Gastroesophageal sphincter (tissue), 4 donors: ENCODE measurements at regions not wholly inside any gene's neighbourhood (a gene's known extent, or its start where the extent isn't known, plus 50 kb on each side); places are given as distances from the start of the nearest gene placed in this dataset.
"Not testable (repeated sequence)": the region's sequence is repeated elsewhere in the genome, so short reads cannot be mapped to it uniquely, and the experiment has no call there.

Experiments
- ATAC-seq: fragments of 150-250 bp; one replicate; pipeline ENCODE4 v1.9.1; 2016; ENCODE audit warnings: mild to moderate bottlenecking, moderate library complexity
- H3K27ac ChIP-seq, 4 donors: fragments of 200-600 bp; sonication (generic) in 3 of 4; 1 replicate in 3 of 4; 2 replicates in 1 of 4; pipeline ENCODE4 v1.5.1; 2016 to 2019
- H3K27me3 ChIP-seq: fragments of 200-600 bp; sonication (generic); one replicate; pipeline ENCODE4 v1.5.1; 2019
- H3K36me3 ChIP-seq, 2 donors: fragments of 200-600 bp; sonication (generic); one replicate each; pipeline ENCODE4 v1.5.1; 2019; ENCODE audit warnings: control low read depth in 1 of 2
- H3K4me1 ChIP-seq, 3 donors: fragments of 200-600 bp; sonication (generic); 1 replicate in 2 of 3; 2 replicates in 1 of 3; pipeline ENCODE4 v1.5.1; 2016 to 2019; ENCODE audit warnings: control low read depth in 2 of 3
- H3K4me3 ChIP-seq, 2 donors: fragments of 200-600 bp; sonication (generic); one replicate each; pipeline ENCODE4 v1.5.1; 2019; ENCODE audit warnings: mild to moderate bottlenecking in 1 of 2, moderate library complexity in 1 of 2
- H3K9me3 ChIP-seq, 3 donors: fragments of 200-600 bp; sonication (generic); one replicate each; pipeline ENCODE4 v1.5.1; 2017 to 2019; ENCODE audit warnings: control low read depth in 2 of 3
- CTCF ChIP-seq, 4 experiments: fragments of 200-600 bp in 2 of 4; fragments of 450-650 bp in 2 of 4; sonication (generic) in 1 of 4; IDR thresholded peaks; one replicate each; pipeline ENCODE4 v1.5.1; 2017 to 2019; ENCODE audit warnings: antibody characterized with exemption in 4 of 4, mild to moderate bottlenecking in 2 of 4, moderate library complexity in 2 of 4
- EP300 ChIP-seq: sonication (generic); formaldehyde crosslinking; IDR thresholded peaks from one replicate; pipeline ENCODE4 v1.6.1; 2017; ENCODE audit warnings: antibody characterized with exemption, mild to moderate bottlenecking
- POLR2A ChIP-seq, 2 donors: fragments of 450-650 bp; IDR thresholded peaks; one replicate each; pipeline ENCODE4 v1.6.1; 2017; ENCODE audit warnings: antibody characterized with exemption in 2 of 2, mild to moderate bottlenecking in 2 of 2, moderate library complexity in 1 of 2
- POLR2AphosphoS5 ChIP-seq: sonication (generic); formaldehyde crosslinking; IDR thresholded peaks from one replicate; pipeline ENCODE4 v1.6.1; 2017; ENCODE audit warnings: antibody characterized with exemption
- WGBS, 2 donors: methylation state at CpG; one replicate each; pipeline ENCODE4 v1.1.5; 2018; ENCODE audit warnings: low coverage in 1 of 2; 5-methylcytosine and 5-hydroxymethylcytosine counted together

- ATAC-seq = no peak
- Histone ChIP-seq H3K4me3 (no peak overlapping the region), H3K36me3 (no peaks in the 10 kb centered on the region), H3K27ac (no peak overlapping the region), H3K4me1 (no peaks in the 10 kb centered on the region), H3K9me3 (no peaks in the 10 kb centered on the region), H3K27me3 (no peaks in the 10 kb centered on the region)
- 76 to 100% methylated on average over 3 of the region's 6 CpGs for WGBS, 2 donors
- TF ChIP-seq POLR2A (IDR thresholded peaks at IDR 0.05) (no peak), EP300 (no peak), POLR2AphosphoS5 (no peak), CTCF (IDR thresholded peaks at IDR 0.05) (no peak)
These were observed 306.1 kb downstream of the BCOR start for GRCh38 chrX:39791691-39792090.

GRCh38 chrX:39795605-39796004 lies 302.2 kb downstream of the BCOR start:
- ATAC-seq = no peak
- no peak overlapping the region for H3K4me3 ChIP-seq
- no peaks in the 10 kb centered on the region for H3K9me3 ChIP-seq
- H3K27ac ChIP-seq = no peak overlapping the region
- WGBS, 2 donors = 64 to 100% methylated on average over 3 to 4 of the region's 7 CpGs
- no peaks in the 10 kb centered on the region for H3K36me3 ChIP-seq
- H3K27me3 ChIP-seq = no peaks in the 10 kb centered on the region
- TF ChIP-seq CTCF (IDR thresholded peaks at IDR 0.05) (no peak), POLR2AphosphoS5 (no peak), POLR2A (IDR thresholded peaks at IDR 0.05) (no peak), EP300 (no peak)
- H3K4me1 ChIP-seq = no peaks in the 10 kb centered on the region

GRCh38 chrX:39796856-39797255 lies 300.9 kb downstream of the BCOR start:
- no peaks in the 10 kb centered on the region for H3K9me3 ChIP-seq
- no peak overlapping the region for H3K4me3 ChIP-seq
- no peak overlapping the region for H3K27ac ChIP-seq
- WGBS, 2 donors = 76% methylated on average over 3 of the region's 3 CpGs; no CpG with 5 or more reads in 1 of the 2 donors
- H3K27me3 ChIP-seq = no peaks in the 10 kb centered on the region
- no peaks in the 10 kb centered on the region for H3K36me3 ChIP-seq
- no peak for ATAC-seq
- no peak for TF ChIP-seq EP300
- TF ChIP-seq POLR2A (IDR thresholded peaks at IDR 0.05) = no peak
- no peak for TF ChIP-seq CTCF (IDR thresholded peaks at IDR 0.05)
- TF ChIP-seq POLR2AphosphoS5 = no peak
- H3K4me1 ChIP-seq = no peaks in the 10 kb centered on the region

- not testable (repeated sequence) for H3K9me3 ChIP-seq, H3K36me3 ChIP-seq, H3K4me1 ChIP-seq, ATAC-seq, H3K27ac ChIP-seq, H3K27me3 ChIP-seq, H3K4me3 ChIP-seq
- 100% methylated on average over 1 of the region's 2 CpGs; no CpG with 5 or more reads in 1 of the 2 donors for WGBS, 2 donors
These were observed 299.3 kb downstream of the BCOR start for GRCh38 chrX:39798488-39798887.

GRCh38 chrX:39802354-39802753 lies 295.4 kb downstream of the BCOR start:
- no peak overlapping the region for H3K4me3 ChIP-seq
- ATAC-seq = no peak
- H3K9me3 ChIP-seq = no peaks in the 10 kb centered on the region
- H3K27me3 ChIP-seq = no peaks in the 10 kb centered on the region
- no peaks in the 10 kb centered on the region for H3K36me3 ChIP-seq
- no peak overlapping the region for H3K27ac ChIP-seq
- TF ChIP-seq CTCF (IDR thresholded peaks at IDR 0.05) (no peak), EP300 (no peak), POLR2AphosphoS5 (no peak), POLR2A (IDR thresholded peaks at IDR 0.05) (no peak)
- H3K4me1 ChIP-seq = no peaks in the 10 kb centered on the region
- 35 to 67% methylated on average over 1 to 5 of the region's 11 CpGs for WGBS, 2 donors

- TF ChIP-seq POLR2AphosphoS5 = no peak
- TF ChIP-seq EP300 = no peak
- Histone ChIP-seq H3K4me3 (no peak overlapping the region), H3K9me3 (no peaks in the 10 kb centered on the region), H3K27me3 (no peaks in the 10 kb centered on the region), H3K4me1 (no peaks in the 10 kb centered on the region), H3K27ac (no peak overlapping the region), H3K36me3 (no peaks in the 10 kb centered on the region)
- 76 to 79% methylated on average over 2 to 4 of the region's 10 CpGs for WGBS, 2 donors
- ATAC-seq = no peak
These were observed 294.9 kb downstream of the BCOR start for GRCh38 chrX:39802908-39803307.
